Motor neuron (in vitro differentiated cells): ENCODE measurements at regions not wholly inside any gene's neighbourhood (a gene's known extent, or its start where the extent isn't known, plus 50 kb on each side); places are given as distances from the start of the nearest gene placed in this dataset.
"Not testable (repeated sequence)": the region's sequence is repeated elsewhere in the genome, so short reads cannot be mapped to it uniquely, and the experiment has no call there.

Experiments
- ATAC-seq, 8 experiments: fragments of 200-7000 bp; cut with Tn5 transposase; replicated peaks in 6 of 8; 2 replicates each; pipeline ENCODE4 v1.8.0; 2021; ENCODE audit warnings: mild to moderate bottlenecking in 8 of 8, moderate library complexity in 8 of 8
- H3K27ac ChIP-seq, 2 donors: fragments of 250-450 bp; sonication (Bioruptor Pico); 2 replicates each; pipeline ENCODE4 v1.9.0; 2021; ENCODE audit warnings: antibody characterized with exemption in 2 of 2, mild to moderate bottlenecking in 2 of 2, moderate library complexity in 1 of 2
- H3K4me1 ChIP-seq, 2 donors: fragments of 250-450 bp; sonication (Bioruptor Pico); replicated peaks in 1 of 2; 2 replicates each; pipeline ENCODE4 v1.6.1; 2021; ENCODE audit warnings: antibody characterized with exemption in 2 of 2, mild to moderate bottlenecking in 2 of 2, moderate library complexity in 1 of 2
- H3K4me3 ChIP-seq, 5 donors: fragments of 250-450 bp; sonication (Bioruptor Pico); 2 replicates each; pipeline ENCODE4 v1.9.0; 2021; ENCODE audit warnings: antibody characterized with exemption in 5 of 5, mild to moderate bottlenecking in 5 of 5, moderate library complexity in 4 of 5
- WGBS, 10 experiments: fragments of 450-650 bp; shearing (Covaris generic); methylation state at CpG; one replicate each; pipeline ENCODE4 v1.0.0; 2022; 5-methylcytosine and 5-hydroxymethylcytosine counted together
- in situ Hi-C, 9 experiments: fragments of 400-800 bp; cut with MboI; loops; one replicate each; pipeline ENCODE4 v1.15.0; 2021; ENCODE audit warnings: low sequenced_read_pairs in 9 of 9, low pct_unique_long_range_greater_than_20kb in 2 of 9; ENCODE audit not compliant: unreplicated experiment in 9 of 9

DNA sequence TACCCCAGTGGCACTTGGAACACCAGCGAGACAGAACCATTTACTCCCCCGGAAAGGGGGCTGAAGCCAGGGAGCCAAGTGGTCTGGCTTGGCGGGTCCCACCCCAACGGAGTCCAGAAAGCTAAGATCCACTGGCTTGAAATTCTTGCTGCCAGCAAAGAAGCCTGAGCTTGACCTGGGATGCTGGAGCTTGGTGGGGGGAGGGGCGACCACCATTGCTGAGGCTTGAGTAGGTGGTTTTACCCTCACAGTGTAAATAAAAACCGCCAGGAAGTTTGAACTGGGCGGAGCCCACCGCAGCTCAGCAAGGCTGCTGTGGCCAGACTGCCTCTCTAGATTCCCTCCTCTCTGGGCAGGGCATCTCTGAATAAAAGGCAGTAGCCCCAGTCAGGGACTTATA, 62.8 kb downstream of the RPS24 start:
- H3K4me3 ChIP-seq, in situ Hi-C loops, ATAC-seq, H3K27ac ChIP-seq, H3K4me1 ChIP-seq: not testable (repeated sequence)
- 0 to 100% (median 67%) methylated on average over 1 to 6 of the region's 8 CpGs; no CpG with 5 or more reads in 4 of the 10 experiments for WGBS, 10 experiments

DNA sequence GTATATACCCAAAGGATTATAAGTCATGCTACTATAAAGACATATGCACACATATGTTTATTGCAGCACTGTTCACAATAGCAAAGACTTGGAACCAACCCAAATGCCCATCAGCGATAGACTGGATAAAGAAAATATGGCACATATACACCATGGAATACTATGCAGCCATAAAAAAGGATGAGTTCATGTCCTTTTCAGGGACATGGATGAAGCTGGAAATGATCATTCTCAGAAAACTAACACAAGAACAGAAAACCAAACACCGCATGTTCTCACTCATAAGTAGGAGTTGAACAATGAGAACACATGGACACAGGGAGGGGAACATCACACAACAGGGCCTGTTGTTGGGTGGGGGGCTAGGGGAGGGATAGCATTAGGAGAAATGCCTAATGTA, 68.9 kb downstream of the RPS24 start:
- H3K4me3 ChIP-seq, in situ Hi-C loops, H3K27ac ChIP-seq, ATAC-seq, H3K4me1 ChIP-seq: not testable (repeated sequence)
- no CpG with 5 or more reads among the region's 2 CpGs for WGBS, 10 experiments

DNA sequence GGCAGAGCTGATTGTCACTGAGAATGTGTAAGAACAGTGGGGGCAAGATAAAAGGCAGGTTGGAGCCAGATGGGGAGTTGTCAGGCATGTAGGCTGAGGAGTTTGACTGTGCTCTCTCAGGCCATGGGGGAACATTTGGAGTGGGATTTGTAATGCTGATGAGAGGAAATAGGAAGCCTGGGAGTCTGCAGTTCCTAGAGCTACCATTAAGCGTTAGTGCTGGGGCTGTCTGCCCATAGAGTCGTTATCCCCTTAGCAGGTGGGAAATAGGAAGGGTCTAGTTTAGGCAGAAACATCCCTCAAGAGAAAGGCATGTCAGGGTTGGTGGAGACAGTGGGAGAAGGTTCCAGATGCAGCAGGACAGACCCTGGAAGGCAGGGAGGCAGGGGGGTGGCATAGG, 75.5 kb downstream of the RPS24 start:
- H3K4me3 ChIP-seq, result no peak overlapping the region
- no peak overlapping the region for H3K27ac ChIP-seq
- in situ Hi-C loops, result no loop called here
- WGBS, 10 experiments, result 0 to 80% (median 13%) methylated on average over 1 to 2 of the region's 2 CpGs; no CpG with 5 or more reads in 2 of the 10 experiments
- no peaks in the 10 kb centered on the region for H3K4me1 ChIP-seq
- no peak for ATAC-seq

DNA sequence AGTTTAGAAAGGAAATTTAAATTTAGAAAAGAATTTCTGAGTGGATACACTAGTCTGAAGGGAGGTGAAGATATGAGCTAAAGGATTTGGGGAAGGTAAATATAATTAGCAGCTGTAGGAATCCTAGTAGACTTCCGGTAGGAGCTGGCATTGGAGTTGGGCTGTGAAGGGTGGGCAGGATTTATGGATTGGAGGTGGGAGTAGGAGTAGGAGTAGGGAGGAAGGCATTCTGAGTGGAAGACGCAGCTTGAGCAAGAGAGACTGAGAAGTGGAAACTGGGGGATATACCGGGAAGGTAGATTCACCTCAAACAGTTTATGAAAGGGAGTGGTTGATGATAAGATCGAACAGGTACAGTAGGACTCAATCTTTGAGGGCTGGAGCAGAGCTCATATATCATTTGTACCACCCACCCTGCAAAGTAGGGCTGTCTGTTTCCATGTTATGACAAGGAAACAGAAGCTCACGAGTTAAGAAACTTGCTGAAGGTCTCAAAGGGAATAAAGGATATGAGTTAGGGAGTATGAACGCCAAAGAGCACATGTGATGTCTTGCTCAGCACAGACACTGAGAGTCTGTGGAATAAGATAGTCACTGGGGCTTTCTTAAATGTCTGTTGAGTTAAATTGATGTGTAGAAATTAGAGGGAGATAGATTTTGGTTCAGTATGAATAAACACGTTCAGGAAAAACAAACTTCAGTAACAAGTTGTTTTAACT, 81.6 kb downstream of the RPS24 start:
- no peak overlapping the region for H3K27ac ChIP-seq
- no peak for ATAC-seq
- 30 to 88% (median 81%) methylated on average over 2 to 7 of the region's 7 CpGs for WGBS, 10 experiments
- peaks cover 2 to 3% of the 10 kb centered on the region in 2 donors for H3K4me1 ChIP-seq
- in situ Hi-C loops, result no loop called here
- no peak overlapping the region for H3K4me3 ChIP-seq

DNA sequence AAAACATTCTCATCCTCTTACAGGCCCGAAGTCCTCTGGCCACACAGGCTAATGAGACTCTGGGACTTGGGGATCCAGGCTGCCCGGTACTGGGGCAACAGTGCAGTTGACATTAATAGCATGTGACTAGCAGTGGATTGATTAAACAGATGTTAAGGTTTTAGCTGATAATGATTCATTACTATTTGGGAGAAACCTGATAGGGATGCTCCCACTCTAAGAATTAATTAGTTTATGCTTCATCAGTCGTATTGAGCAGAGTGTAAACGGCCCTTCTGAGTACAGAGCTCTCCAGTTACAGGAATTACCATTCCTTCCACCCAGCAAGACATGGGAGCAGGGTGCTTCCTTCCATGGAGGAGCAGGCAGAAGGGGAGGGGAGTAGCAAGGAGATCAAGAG, 82.7 kb downstream of the RPS24 start:
- peaks cover 2 to 3% of the 10 kb centered on the region in 2 donors for H3K4me1 ChIP-seq
- in situ Hi-C loops, result no loop called here
- no peak for ATAC-seq
- no peak overlapping the region for H3K4me3 ChIP-seq
- H3K27ac ChIP-seq, result no peak overlapping the region
- WGBS, 10 experiments, result 29 to 64% (median 45%) methylated on average over 1 to 4 of the region's 4 CpGs; no CpG with 5 or more reads in 3 of the 10 experiments

DNA sequence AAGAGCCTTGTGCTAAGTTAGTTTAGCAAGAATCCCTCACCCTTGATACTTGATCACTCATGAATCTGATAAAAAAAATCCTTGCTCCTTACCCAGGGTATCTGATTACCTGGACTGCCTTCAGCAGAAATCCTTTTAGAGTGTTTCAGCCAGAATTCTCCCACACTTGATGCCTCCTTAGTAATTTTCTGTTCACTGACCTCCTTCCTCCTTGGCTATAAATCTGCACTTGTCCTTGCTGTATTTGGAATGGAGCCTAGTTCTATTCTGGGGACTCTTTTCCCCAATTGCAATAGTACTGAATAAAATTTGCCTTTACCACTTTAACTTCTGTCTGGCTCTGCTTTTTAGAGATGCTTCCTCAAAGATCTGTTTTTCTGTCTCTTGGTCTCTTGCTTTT, 84.9 kb downstream of the RPS24 start:
- no peak overlapping the region for H3K27ac ChIP-seq
- H3K4me1 ChIP-seq, result peaks cover 2 to 3% of the 10 kb centered on the region in 2 donors
- no peak for ATAC-seq
- H3K4me3 ChIP-seq, result no peak overlapping the region
- in situ Hi-C loops, result no loop called here

DNA sequence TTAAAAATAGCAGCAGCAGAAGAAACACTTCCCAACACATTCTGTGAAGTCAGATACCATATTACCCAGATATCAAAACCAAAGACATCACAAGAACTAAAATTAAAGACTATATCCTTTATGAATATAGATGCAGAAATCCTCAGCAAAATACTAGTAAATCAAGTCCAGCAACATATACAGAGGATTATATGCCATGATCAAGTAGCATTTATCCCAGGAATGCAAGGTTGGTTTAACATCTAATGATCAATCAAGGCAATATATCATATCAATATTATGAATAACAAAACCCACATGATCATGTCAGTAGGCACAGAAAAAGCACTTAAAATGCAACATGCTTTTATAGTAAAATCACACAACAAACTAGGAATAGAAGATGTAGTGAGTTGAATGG, 88.1 kb downstream of the RPS24 start:
- in situ Hi-C loops, result no loop called here
- ATAC-seq, result no peak

DNA sequence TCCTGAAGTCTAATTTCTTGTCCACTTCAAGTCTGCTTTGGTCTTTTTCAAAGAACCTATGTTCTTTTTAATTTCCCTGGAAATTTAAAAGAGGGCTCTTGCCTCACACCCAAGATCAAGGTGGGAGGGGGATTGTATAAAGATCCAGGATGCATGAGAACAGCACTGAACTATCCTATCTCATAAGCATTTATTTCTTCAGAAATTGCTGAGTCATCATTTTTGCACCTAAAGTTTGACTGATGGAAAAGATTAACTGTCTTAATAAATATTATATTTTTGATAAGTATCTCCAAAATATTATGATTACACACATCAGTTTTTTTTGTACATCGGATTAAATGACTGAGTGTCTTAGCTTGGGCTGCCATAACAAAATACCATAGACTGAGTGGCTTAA, 90.5 kb downstream of the RPS24 start:
- in situ Hi-C loops, result no loop called here
- H3K27ac ChIP-seq, result no peak overlapping the region
- H3K4me1 ChIP-seq, result no peaks in the 10 kb centered on the region
- ATAC-seq, result no peak
- 0 to 100% (median 71%) methylated on average over 1 of the region's 1 CpG; no CpG with 5 or more reads in 1 of the 10 experiments for whole genome bisulfite sequencing, 10 experiments
- no peak overlapping the region for H3K4me3 ChIP-seq

More for the DNA sequence above, 88.1 kb downstream of the RPS24 start:
- Histone ChIP-seq H3K4me3 (no peak overlapping the region), H3K4me1 (peaks cover 0 to under 1% of the 10 kb centered on the region in 2 donors), H3K27ac (no peak overlapping the region)

DNA sequence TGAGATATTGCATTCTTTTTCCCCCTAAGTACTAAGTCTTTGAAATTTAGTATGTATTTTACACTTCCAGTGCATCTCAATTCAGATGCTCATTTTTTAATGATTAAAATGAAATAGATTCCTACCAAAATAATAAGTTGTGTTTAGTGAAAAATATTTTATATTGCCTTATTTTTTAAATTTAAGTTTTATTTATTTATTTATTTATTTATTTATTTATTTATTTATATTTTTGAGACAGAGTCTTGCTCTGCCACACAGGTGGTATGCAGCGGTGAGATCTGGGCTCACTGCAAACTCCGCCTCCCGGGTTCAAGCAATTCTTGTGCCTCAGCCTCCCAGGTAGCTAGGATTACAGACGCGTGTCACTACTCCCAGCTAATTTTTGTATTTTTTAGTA, 95.5 kb downstream of the RPS24 start:
- WGBS, 10 experiments, result 83 to 100% (median 95%) methylated on average over 1 to 5 of the region's 5 CpGs; no CpG with 5 or more reads in 2 of the 10 experiments
- Histone ChIP-seq H3K4me3 (no peak overlapping the region), H3K4me1 (peaks cover 5 to 18% of the 10 kb centered on the region in 2 donors), H3K27ac (no peak overlapping the region)
- no peak for ATAC-seq
- in situ Hi-C loops, result no loop called here

DNA sequence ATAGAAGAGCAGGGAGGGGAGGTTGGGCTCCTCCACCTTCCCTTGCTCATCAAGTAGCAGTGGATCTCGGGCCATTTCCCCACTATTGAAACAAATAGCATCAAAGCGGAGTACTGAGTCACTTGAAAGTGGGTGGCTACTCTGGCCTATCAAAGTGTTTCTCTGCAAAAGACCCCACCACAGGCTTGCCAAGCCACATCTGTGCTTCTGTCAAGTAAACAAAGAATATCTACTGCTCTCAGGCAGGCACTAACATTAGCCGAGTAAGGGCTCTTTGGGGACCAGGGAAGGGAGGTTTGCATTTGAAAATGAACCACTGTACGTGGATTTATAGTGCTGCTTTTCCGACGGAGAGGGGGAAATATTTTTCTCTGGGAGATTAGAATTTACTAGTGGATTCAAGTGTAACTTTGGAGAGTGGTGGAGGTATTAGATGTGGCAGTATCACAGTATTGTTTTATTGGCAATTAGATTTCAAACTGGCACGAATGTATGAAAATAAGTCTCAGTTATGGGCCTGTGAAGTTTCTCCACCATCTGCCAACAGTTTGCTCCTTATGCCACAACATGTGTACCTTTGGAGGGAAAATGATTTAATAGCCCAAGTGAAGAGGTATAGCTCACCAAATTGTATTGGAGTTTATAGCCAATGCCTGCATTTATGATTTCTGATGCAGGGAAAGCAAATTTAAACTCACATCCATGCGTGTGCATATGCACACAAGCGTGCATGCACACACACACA, 97.5 kb downstream of the RPS24 start:
- in situ Hi-C loops, result no loop called here
- WGBS, 10 experiments, result 40 to 90% (median 73%) methylated on average over 1 to 9 of the region's 9 CpGs; no CpG with 5 or more reads in 2 of the 10 experiments
- no peak overlapping the region for H3K4me3 ChIP-seq
- peak in 1 of 8 experiments; percentile 37 for ATAC-seq
- H3K27ac ChIP-seq, result no peak overlapping the region
- H3K4me1 ChIP-seq, result peaks cover 5 to 18% of the 10 kb centered on the region in 2 donors

DNA sequence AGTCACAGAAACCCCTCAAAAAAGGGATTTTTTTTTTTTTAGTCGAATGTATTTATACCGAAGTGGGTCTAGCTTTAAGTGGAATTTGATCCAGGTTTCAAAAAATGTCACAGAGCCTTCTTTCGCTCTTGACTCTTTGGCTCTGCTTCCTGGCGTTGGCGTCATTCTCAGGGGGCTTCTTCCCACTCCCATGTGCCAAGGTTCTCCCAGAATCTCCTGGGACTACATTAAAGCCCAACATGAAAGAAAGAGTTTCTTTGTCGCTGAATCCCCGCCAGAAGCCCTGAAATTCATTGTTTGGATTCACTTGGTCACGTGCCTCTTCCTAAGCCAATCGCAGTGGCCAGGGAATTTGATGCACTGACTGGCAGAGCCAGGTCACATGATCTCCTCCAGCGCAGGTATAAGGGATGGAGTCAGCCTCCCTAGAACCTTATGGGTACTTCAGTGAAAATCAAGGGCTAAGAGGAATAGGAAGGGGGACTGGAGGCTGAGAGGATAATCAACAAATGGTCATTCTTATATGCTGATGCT, 101.2 kb downstream of the RPS24 start:
- no peak for ATAC-seq
- H3K4me1 ChIP-seq, result peaks cover 12 to 28% of the 10 kb centered on the region in 2 donors
- no peak overlapping the region for H3K4me3 ChIP-seq
- in situ Hi-C loops, result no loop called here
- H3K27ac ChIP-seq, result no peak overlapping the region
- WGBS, 10 experiments, result 54 to 100% (median 87%) methylated on average over 3 to 10 of the region's 10 CpGs; no CpG with 5 or more reads in 1 of the 10 experiments

DNA sequence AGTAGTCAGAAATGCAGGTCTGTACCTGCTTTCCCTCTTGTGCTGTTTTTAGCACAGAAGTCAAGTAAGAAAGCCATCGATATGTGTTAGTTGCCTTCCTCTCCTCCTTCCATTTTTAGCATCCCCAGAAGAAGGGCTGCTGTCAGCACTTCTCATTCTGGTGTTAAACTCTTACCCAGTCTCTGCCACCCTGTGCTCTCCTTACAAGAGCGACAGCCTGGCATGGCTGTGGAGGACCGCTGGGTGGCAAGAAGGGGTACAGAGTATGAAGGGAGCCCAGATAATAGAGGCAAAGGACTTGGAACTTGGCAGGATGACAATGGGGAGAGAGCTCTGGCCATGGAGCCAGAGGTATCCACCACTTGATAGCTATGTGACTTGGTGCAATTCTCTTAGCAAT, 103.5 kb downstream of the RPS24 start:
- Histone ChIP-seq H3K4me1 (peaks cover 18 to 25% of the 10 kb centered on the region in 2 donors), H3K4me3 (no peak overlapping the region), H3K27ac (no peak overlapping the region)
- WGBS, 10 experiments, result 29 to 100% (median 96%) methylated on average over 1 to 2 of the region's 3 CpGs; no CpG with 5 or more reads in 4 of the 10 experiments
- no peak for ATAC-seq
- in situ Hi-C loops, result no loop called here

DNA sequence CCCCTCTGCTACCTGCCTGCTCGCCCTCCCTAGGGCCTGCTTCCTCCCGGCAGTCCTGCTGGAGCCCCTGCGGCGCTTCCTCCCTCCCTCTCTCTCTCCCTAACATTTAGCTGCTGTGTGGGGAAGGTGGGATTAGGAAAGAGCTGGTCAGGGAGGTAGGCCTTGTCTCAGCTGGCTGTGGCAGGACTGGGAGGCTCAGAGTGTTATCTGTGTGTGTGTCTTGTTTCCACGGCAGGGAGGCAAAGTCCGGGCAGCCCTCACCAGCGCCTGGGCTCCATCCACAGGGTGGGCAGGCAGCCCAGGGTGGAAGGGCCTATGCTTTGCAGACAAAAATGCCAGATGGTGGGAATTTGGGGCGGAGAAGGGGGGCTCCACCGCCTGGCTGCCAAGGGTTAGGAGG, 105.7 kb downstream of the RPS24 start:
- in situ Hi-C loops, result no loop called here
- ATAC-seq, result peak in 5 of 8 experiments; percentile 84 to 95 (median 87)

More for the DNA sequence above, 105.7 kb downstream of the RPS24 start:
- H3K27ac ChIP-seq, result peak overlapping the region in 1 of 2 donors; percentile 35
- 7 to 100% (median 30%) methylated on average over 1 to 2 of the region's 9 CpGs; no CpG with 5 or more reads in 6 of the 10 experiments for WGBS, 10 experiments
- H3K4me1 ChIP-seq, result peaks cover 18 to 24% of the 10 kb centered on the region in 2 donors
- H3K4me3 ChIP-seq, result no peak overlapping the region
